GM23338 (cell line): ENCODE measurements at regions not wholly inside any gene's neighbourhood (a gene's known extent, or its start where the extent isn't known, plus 50 kb on each side); places are given as distances from the start of the nearest gene placed in this dataset.

Experiments used
- ATAC-seq: fragments of 200-7000 bp; cut with Tn5 transposase; 3 replicates; pipeline ENCODE4 v1.9.1; 2020
- DNase-seq: peaks from one replicate; pipeline ENCODE4 v3.0.0-alpha.2; 2015; ENCODE audit warnings: low spot score
- H2AFZ ChIP-seq: fragments of 200-600 bp; sonication (generic); 2 replicates; pipeline ENCODE4 v1.8.0; 2016; ENCODE audit warnings: antibody characterized with exemption, mild to moderate bottlenecking, moderate library complexity
- H3F3A ChIP-seq: fragments of 200-600 bp; sonication (generic); replicated peaks from 2 replicates; pipeline ENCODE4 v1.8.0; 2017; ENCODE audit warnings: antibody characterized with exemption, mixed run types, low read depth
- H3K27ac ChIP-seq: fragments of 200-600 bp; sonication (generic); 2 replicates; pipeline ENCODE4 v1.6.1; 2016; ENCODE audit warnings: low read depth
- H3K27me3 ChIP-seq: fragments of 200-600 bp; sonication (generic); 2 replicates; pipeline ENCODE4 v1.8.0; 2016; ENCODE audit warnings: mild to moderate bottlenecking, mixed run types, moderate library complexity; ENCODE audit not compliant: insufficient read depth
- H3K36me3 ChIP-seq: fragments of 200-600 bp; sonication (generic); 2 replicates; pipeline ENCODE4 v1.8.0; 2016; ENCODE audit warnings: mild to moderate bottlenecking; ENCODE audit not compliant: insufficient read depth
- H3K4me1 ChIP-seq: fragments of 200-600 bp; sonication (generic); 2 replicates; pipeline ENCODE4 v1.8.0; 2016; ENCODE audit warnings: mild to moderate bottlenecking, moderate library complexity; ENCODE audit not compliant: insufficient read depth
- H3K4me2 ChIP-seq: fragments of 200-600 bp; sonication (generic); 2 replicates; pipeline ENCODE4 v1.7.1; 2017; ENCODE audit warnings: mixed run types
- H3K4me3 ChIP-seq: fragments of 200-600 bp; sonication (generic); 2 replicates; pipeline ENCODE4 v1.6.1; 2016; ENCODE audit warnings: mixed run types
- H3K79me2 ChIP-seq: fragments of 200-600 bp; sonication (generic); replicated peaks from 2 replicates; pipeline ENCODE4 v1.8.0; 2017; ENCODE audit warnings: mild to moderate bottlenecking; ENCODE audit not compliant: insufficient read depth
- H3K9me2 ChIP-seq: fragments of 200-600 bp; sonication (generic); 2 replicates; pipeline ENCODE4 v1.8.0; 2017; ENCODE audit not compliant: insufficient read depth
- H4K20me1 ChIP-seq: fragments of 200-600 bp; sonication (generic); replicated peaks from 2 replicates; pipeline ENCODE4 v1.8.0; 2017; ENCODE audit warnings: mild to moderate bottlenecking; ENCODE audit not compliant: insufficient read depth
- H3K27ac Mint-ChIP-seq: 2 replicates; pipeline ENCODE4 v1.8.0; 2020; ENCODE audit warnings: inconsistent platforms, mild to moderate bottlenecking, moderate library complexity, mixed read lengths
- H3K27me3 Mint-ChIP-seq: 3 replicates; pipeline ENCODE4 v1.8.0; 2022; ENCODE audit warnings: low read depth, mild to moderate bottlenecking, moderate library complexity, mixed read lengths, inconsistent platforms; ENCODE audit not compliant: insufficient read depth, poor library complexity
- H3K36me3 Mint-ChIP-seq: 3 replicates; pipeline ENCODE4 v1.8.0; 2021; ENCODE audit warnings: low read depth, mild to moderate bottlenecking, inconsistent platforms, moderate library complexity, mixed read lengths
- H3K4me1 Mint-ChIP-seq: 3 replicates; pipeline ENCODE4 v1.8.0; 2020; ENCODE audit warnings: mild to moderate bottlenecking, inconsistent platforms, mixed read lengths
- H3K4me3 Mint-ChIP-seq: 3 replicates; pipeline ENCODE4 v1.8.0; 2021; ENCODE audit warnings: moderate library complexity, mild to moderate bottlenecking, inconsistent platforms, mixed read lengths
- H3K9me3 Mint-ChIP-seq: 3 replicates; pipeline ENCODE4 v1.8.0; 2020; ENCODE audit warnings: moderate library complexity, mild to moderate bottlenecking, inconsistent platforms, mixed read lengths
- CREB1 ChIP-seq: fragments of 250-450 bp; sonication (Bioruptor Pico); IDR thresholded peaks from 2 replicates; pipeline ENCODE4 v1.5.0; 2020; ENCODE audit warnings: low read depth, mild to moderate bottlenecking, moderate library complexity
- CTCF ChIP-seq, 2 experiments: fragments of 200-600 bp in 1 of 2; sonication (generic) in 1 of 2; conservative IDR thresholded peaks; 2 replicates each; pipeline versions ENCODE4 v1.5.1 to v1.6.1; 2016 to 2017; ENCODE audit warnings: antibody characterized with exemption in 2 of 2, low read depth in 2 of 2, mild to moderate bottlenecking in 2 of 2, moderate library complexity in 1 of 2
- EZH2 ChIP-seq: fragments of 200-600 bp; sonication (generic); IDR thresholded peaks from one replicate; pipeline ENCODE4 v1.8.0; 2017; ENCODE audit warnings: antibody characterized with exemption, mild to moderate bottlenecking, low read depth; ENCODE audit not compliant: unreplicated experiment
- EZH2phosphoT487 ChIP-seq: fragments of 200-600 bp; sonication (generic); IDR thresholded peaks from one replicate; pipeline ENCODE4 v1.8.1; 2018; ENCODE audit warnings: antibody characterized with exemption; ENCODE audit not compliant: unreplicated experiment
- JUNB ChIP-seq: IDR thresholded peaks from one replicate; pipeline ENCODE4 v1.6.1; 2016; ENCODE audit warnings: antibody characterized with exemption; ENCODE audit not compliant: unreplicated experiment
- NANOG ChIP-seq: IDR thresholded peaks from 2 replicates; pipeline ENCODE4 v1.6.1; 2016; ENCODE audit warnings: antibody characterized with exemption, borderline replicate concordance
- POLR2AphosphoS5 ChIP-seq: IDR thresholded peaks from 2 replicates; pipeline ENCODE4 v1.6.1; 2016; ENCODE audit warnings: antibody characterized with exemption, low read depth
- REST ChIP-seq: IDR thresholded peaks from one replicate; pipeline ENCODE4 v1.6.1; 2018; ENCODE audit warnings: antibody characterized with exemption; ENCODE audit not compliant: unreplicated experiment
- STAT1 ChIP-seq: IDR thresholded peaks from one replicate; pipeline ENCODE4 v1.6.1; 2016; ENCODE audit warnings: antibody characterized with exemption; ENCODE audit not compliant: unreplicated experiment
- ZNF114 ChIP-seq: fragments of 250-450 bp; sonication (Bioruptor Pico); IDR thresholded peaks from 2 replicates; pipeline ENCODE4 v1.5.0; 2020; ENCODE audit warnings: mild to moderate bottlenecking, moderate library complexity
- ZNF331 ChIP-seq: fragments of 250-450 bp; sonication (Bioruptor Pico); IDR thresholded peaks from 2 replicates; pipeline ENCODE4 v1.5.0; 2020; ENCODE audit warnings: low read depth, mild to moderate bottlenecking, moderate library complexity
- TF ChIP-seq, protein P1 (sequence below): IDR thresholded peaks from 2 replicates; pipeline ENCODE4 v1.6.1; 2016; ENCODE audit warnings: antibody characterized with exemption
- TF ChIP-seq, protein P2 (sequence below): fragments of 250-450 bp; sonication (Bioruptor Pico); IDR thresholded peaks from 2 replicates; pipeline ENCODE4 v1.5.0; 2020; ENCODE audit warnings: mild to moderate bottlenecking, moderate library complexity

- peak; percentile 66 for DNase-seq
Observed at GRCh38 chr1:112807117-112807516, 92.0 kb upstream of the PPM1J start.

More at GRCh38 chr1:112807117-112807516, 92.0 kb upstream of the PPM1J start:
- Histone ChIP-seq H3K27ac (peak overlapping the region; percentile 39; the same call in 1 of the 2 replicates), H4K20me1 (no peaks in the 10 kb centered on the region), H2AFZ (no peak overlapping the region), H3K4me3 (no peak overlapping the region), H3F3A (peaks cover 4% of the 10 kb centered on the region), H3K36me3 (no peaks in the 10 kb centered on the region), H3K4me1 (peaks cover 35% of the 10 kb centered on the region), H3K79me2 (no peaks in the 10 kb centered on the region), H3K27me3 (no peaks in the 10 kb centered on the region), H3K9me2 (no peaks in the 10 kb centered on the region), H3K4me2 (no peak overlapping the region; the same call in 1 of the 2 replicates)
- ATAC-seq, result 0 out of 3 replicates have a peak, but pooled peaks have one; percentile 5
- peak overlapping the region; percentile 2; the same call in 1 of the 3 replicates for H3K4me3 Mint-ChIP-seq
- H3K4me1 Mint-ChIP-seq, result peaks cover 64% of the 10 kb centered on the region
- H3K27ac Mint-ChIP-seq, result peak overlapping the region; percentile 79
- H3K36me3 Mint-ChIP-seq, result peaks cover 5% of the 10 kb centered on the region; the same call in 1 of the 3 replicates
- H3K27me3 Mint-ChIP-seq, result peaks cover 25% of the 10 kb centered on the region
- TF ChIP-seq STAT1 (no peak), EZH2phosphoT487 (no peak), ZNF114 (CRISPR knock-in tag) (no peak), CREB1 (CRISPR knock-in tag) (no peak), POLR2AphosphoS5 (no peak), NANOG (no peak), CTCF (conservative IDR thresholded peaks at IDR 0.05; ENCODE audit: low read depth in 2 of 2) (no peak), ZNF331 (no peak), JUNB (no peak), EZH2 (no peak), REST (no peak)
- TF ChIP-seq, protein P1, sequence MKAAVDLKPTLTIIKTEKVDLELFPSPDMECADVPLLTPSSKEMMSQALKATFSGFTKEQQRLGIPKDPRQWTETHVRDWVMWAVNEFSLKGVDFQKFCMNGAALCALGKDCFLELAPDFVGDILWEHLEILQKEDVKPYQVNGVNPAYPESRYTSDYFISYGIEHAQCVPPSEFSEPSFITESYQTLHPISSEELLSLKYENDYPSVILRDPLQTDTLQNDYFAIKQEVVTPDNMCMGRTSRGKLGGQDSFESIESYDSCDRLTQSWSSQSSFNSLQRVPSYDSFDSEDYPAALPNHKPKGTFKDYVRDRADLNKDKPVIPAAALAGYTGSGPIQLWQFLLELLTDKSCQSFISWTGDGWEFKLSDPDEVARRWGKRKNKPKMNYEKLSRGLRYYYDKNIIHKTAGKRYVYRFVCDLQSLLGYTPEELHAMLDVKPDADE, result no peak
- TF ChIP-seq, protein P2, sequence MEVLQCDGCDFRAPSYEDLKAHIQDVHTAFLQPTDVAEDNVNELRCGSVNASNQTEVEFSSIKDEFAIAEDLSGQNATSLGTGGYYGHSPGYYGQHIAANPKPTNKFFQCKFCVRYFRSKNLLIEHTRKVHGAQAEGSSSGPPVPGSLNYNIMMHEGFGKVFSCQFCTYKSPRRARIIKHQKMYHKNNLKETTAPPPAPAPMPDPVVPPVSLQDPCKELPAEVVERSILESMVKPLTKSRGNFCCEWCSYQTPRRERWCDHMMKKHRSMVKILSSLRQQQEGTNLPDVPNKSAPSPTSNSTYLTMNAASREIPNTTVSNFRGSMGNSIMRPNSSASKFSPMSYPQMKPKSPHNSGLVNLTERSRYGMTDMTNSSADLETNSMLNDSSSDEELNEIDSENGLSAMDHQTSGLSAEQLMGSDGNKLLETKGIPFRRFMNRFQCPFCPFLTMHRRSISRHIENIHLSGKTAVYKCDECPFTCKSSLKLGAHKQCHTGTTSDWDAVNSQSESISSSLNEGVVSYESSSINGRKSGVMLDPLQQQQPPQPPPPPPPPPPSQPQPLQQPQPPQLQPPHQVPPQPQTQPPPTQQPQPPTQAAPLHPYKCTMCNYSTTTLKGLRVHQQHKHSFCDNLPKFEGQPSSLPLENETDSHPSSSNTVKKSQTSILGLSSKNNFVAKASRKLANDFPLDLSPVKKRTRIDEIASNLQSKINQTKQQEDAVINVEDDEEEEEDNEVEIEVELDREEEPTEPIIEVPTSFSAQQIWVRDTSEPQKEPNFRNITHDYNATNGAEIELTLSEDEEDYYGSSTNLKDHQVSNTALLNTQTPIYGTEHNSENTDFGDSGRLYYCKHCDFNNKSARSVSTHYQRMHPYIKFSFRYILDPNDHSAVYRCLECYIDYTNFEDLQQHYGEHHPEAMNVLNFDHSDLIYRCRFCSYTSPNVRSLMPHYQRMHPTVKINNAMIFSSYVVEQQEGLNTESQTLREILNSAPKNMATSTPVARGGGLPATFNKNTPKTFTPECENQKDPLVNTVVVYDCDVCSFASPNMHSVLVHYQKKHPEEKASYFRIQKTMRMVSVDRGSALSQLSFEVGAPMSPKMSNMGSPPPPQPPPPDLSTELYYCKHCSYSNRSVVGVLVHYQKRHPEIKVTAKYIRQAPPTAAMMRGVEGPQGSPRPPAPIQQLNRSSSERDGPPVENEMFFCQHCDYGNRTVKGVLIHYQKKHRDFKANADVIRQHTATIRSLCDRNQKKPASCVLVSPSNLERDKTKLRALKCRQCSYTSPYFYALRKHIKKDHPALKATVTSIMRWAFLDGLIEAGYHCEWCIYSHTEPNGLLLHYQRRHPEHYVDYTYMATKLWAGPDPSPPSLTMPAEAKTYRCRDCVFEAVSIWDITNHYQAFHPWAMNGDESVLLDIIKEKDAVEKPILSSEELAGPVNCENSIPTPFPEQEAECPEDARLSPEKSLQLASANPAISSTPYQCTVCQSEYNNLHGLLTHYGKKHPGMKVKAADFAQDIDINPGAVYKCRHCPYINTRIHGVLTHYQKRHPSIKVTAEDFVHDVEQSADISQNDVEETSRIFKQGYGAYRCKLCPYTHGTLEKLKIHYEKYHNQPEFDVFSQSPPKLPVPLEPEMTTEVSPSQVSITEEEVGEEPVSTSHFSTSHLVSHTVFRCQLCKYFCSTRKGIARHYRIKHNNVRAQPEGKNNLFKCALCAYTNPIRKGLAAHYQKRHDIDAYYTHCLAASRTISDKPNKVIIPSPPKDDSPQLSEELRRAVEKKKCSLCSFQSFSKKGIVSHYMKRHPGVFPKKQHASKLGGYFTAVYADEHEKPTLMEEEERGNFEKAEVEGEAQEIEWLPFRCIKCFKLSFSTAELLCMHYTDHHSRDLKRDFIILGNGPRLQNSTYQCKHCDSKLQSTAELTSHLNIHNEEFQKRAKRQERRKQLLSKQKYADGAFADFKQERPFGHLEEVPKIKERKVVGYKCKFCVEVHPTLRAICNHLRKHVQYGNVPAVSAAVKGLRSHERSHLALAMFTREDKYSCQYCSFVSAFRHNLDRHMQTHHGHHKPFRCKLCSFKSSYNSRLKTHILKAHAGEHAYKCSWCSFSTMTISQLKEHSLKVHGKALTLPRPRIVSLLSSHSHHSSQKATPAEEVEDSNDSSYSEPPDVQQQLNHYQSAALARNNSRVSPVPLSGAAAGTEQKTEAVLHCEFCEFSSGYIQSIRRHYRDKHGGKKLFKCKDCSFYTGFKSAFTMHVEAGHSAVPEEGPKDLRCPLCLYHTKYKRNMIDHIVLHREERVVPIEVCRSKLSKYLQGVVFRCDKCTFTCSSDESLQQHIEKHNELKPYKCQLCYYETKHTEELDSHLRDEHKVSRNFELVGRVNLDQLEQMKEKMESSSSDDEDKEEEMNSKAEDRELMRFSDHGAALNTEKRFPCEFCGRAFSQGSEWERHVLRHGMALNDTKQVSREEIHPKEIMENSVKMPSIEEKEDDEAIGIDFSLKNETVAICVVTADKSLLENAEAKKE (CRISPR knock-in tag), result no peak
- no peaks in the 10 kb centered on the region; the same call in 2 of the 3 replicates for H3K9me3 Mint-ChIP-seq
